Ovary (tissue), 3 donors: ENCODE measurements at regions not wholly inside any gene's neighbourhood (a gene's known extent, or its start where the extent isn't known, plus 50 kb on each side); places are given as distances from the start of the nearest gene placed in this dataset.

Experiments
- CTCF ChIP-seq, 3 donors: fragments of 450-650 bp in 2 of 3; fragments of 200-600 bp in 1 of 3; IDR thresholded peaks; one replicate each; pipeline versions ENCODE4 v1.5.1 to v1.8.0; 2016 to 2022; ENCODE audit warnings: antibody characterized with exemption in 3 of 3, mild to moderate bottlenecking in 1 of 3
- EP300 ChIP-seq: sonication (generic); formaldehyde crosslinking; IDR thresholded peaks from one replicate; pipeline ENCODE4 v1.6.1; 2017; ENCODE audit warnings: antibody characterized with exemption
- POLR2A ChIP-seq: fragments of 450-650 bp; IDR thresholded peaks from one replicate; pipeline ENCODE4 v1.6.1; 2017; ENCODE audit warnings: antibody characterized with exemption, mild to moderate bottlenecking, moderate library complexity
- donor health status: DM: no; HTN: no; CAD: no.

GRCh38 chr13:22265563-22265962 is 594.7 kb downstream of the FGF9 start:
- TF ChIP-seq CTCF (IDR thresholded peaks at IDR 0.05) (no peak), POLR2A (no peak), EP300 (no peak)
